GM12878 (cell line): ENCODE measurements at regions not wholly inside any gene's neighbourhood (a gene's known extent, or its start where the extent isn't known, plus 50 kb on each side); places are given as distances from the start of the nearest gene placed in this dataset.

Source experiments
- NBN ChIP-seq: fragments of 450-650 bp; IDR thresholded peaks from 2 replicates; pipeline ENCODE4 v1.6.1; 2016
- TCF12 ChIP-seq: IDR thresholded peaks from 2 replicates; pipeline ENCODE4 v1.6.1; 2011; ENCODE audit warnings: low read depth, mild to moderate bottlenecking, low read length
- ZNF687 ChIP-seq: fragments of 450-650 bp; IDR thresholded peaks from 2 replicates; pipeline ENCODE4 v1.6.1; 2017; ENCODE audit warnings: mild to moderate bottlenecking, moderate library complexity

- no peak for TF ChIP-seq ZNF687
- TF ChIP-seq NBN = no peak
- TF ChIP-seq TCF12 = no peak
Measured at GRCh38 chr2:128556089-128556488, 237.4 kb upstream of the HS6ST1 start.
